GM18858 (cell line): ENCODE measurements at regions not wholly inside any gene's neighbourhood (a gene's known extent, or its start where the extent isn't known, plus 50 kb on each side); places are given as distances from the start of the nearest gene placed in this dataset.

Experiments used
- ATAC-seq: cut with Tn5 transposase; IDR thresholded peaks from one replicate; pipeline ENCODE4 v1.9.1; 2021; ENCODE audit not compliant: unreplicated experiment

- no peak for ATAC-seq
Measured at GRCh38 chr1:201681375-201681774, 142.4 kb downstream of the NAV1 start.

GRCh38 chr1:201682964-201683363, 144.0 kb downstream of the NAV1 start:
- ATAC-seq = no peak

GRCh38 chr1:201683397-201683796, 144.5 kb downstream of the NAV1 start:
- no peak for ATAC-seq

- no peak for ATAC-seq
Measured at GRCh38 chr1:201685485-201685884, 143.5 kb upstream of the IPO9 start.

- ATAC-seq = no peak
Measured at GRCh38 chr1:201686714-201687455, 142.1 kb upstream of the IPO9 start.

- no peak for ATAC-seq
Measured at GRCh38 chr1:201688514-201688913, 140.4 kb upstream of the IPO9 start.

- no peak for ATAC-seq
Measured at GRCh38 chr1:201689647-201690046, 139.3 kb upstream of the IPO9 start.

GRCh38 chr1:201690528-201690927, 138.4 kb upstream of the IPO9 start:
- ATAC-seq = no peak

- no peak for ATAC-seq
Measured at GRCh38 chr1:201691716-201692554, 137.0 kb upstream of the IPO9 start.

- no peak for ATAC-seq
Measured at GRCh38 chr1:201692555-201693394, 136.2 kb upstream of the IPO9 start.

GRCh38 chr1:201693890-201694607, 134.9 kb upstream of the IPO9 start:
- ATAC-seq = no peak

GRCh38 chr1:201694608-201695335, 134.2 kb upstream of the IPO9 start:
- ATAC-seq = no peak

GRCh38 chr1:201695607-201696006, 133.3 kb upstream of the IPO9 start:
- ATAC-seq = no peak

GRCh38 chr1:201696217-201696761, 132.7 kb upstream of the IPO9 start:
- ATAC-seq = no peak

- ATAC-seq = no peak
Measured at GRCh38 chr1:201697174-201697573, 131.8 kb upstream of the IPO9 start.

GRCh38 chr1:201701831-201702230, 127.1 kb upstream of the IPO9 start:
- no peak for ATAC-seq

GRCh38 chr1:201702936-201703335, 126.0 kb upstream of the IPO9 start:
- no peak for ATAC-seq

GRCh38 chr1:201703621-201704438, 125.1 kb upstream of the IPO9 start:
- ATAC-seq = no peak

- ATAC-seq = no peak
Measured at GRCh38 chr1:201704439-201704792, 124.5 kb upstream of the IPO9 start.
